Peyer's patch (tissue), 4 donors: ENCODE measurements at regions not wholly inside any gene's neighbourhood (a gene's known extent, or its start where the extent isn't known, plus 50 kb on each side); places are given as distances from the start of the nearest gene placed in this dataset.

Experiments
- POLR2A ChIP-seq, 2 donors: fragments of 450-650 bp; IDR thresholded peaks; one replicate each; pipeline ENCODE4 v1.5.1; 2017; ENCODE audit warnings: antibody characterized with exemption in 2 of 2, mild to moderate bottlenecking in 2 of 2, moderate library complexity in 2 of 2
- TF ChIP-seq, protein P1 (sequence below), 6 experiments: fragments of 450-650 bp in 4 of 6; fragments of 200-600 bp in 2 of 6; sonication (generic) in 1 of 6; IDR thresholded peaks; one replicate each; pipeline ENCODE4 v1.5.1; 2017 to 2019; ENCODE audit warnings: antibody characterized with exemption in 6 of 6, mild to moderate bottlenecking in 3 of 6, moderate library complexity in 1 of 6

DNA sequence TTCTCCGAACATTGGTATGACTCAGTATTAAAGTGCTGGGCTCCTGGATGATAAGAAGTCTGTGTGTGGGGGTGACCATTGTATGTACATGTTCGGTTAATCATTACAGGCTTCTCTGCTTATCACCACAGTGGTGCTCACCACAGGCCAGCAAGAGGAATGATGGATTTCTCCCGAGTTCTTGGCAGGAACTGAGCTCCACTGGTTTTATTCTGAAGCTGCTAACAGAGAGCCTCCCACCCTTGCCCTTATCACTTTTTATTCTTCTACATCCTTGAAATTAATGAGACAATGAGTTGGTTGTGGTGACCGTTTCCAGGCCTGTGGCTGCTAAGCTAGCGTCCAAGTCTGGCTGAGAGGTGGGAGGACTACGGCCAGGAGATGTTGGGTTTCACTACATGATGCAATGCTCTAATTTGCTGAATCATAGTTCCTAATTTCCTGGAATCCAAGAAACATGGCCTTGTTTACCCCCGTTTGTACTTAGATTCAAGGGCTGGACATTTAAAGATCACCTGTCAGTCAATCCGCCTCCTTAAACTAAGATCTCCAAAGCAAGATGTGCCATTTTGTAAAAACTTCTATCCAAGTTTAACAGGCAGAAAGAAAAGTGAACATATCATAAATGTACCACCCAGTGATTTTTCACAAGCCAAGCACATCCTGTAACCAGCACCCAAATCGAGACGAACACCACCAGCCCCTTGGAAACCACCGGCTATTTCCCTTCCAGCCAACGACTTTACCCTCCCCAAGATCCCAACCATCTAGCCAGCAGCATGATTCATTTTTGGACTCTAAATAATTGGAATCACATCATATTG is 172.5 kb downstream of the FOXA2 start:
- TF ChIP-seq POLR2A (IDR thresholded peaks at IDR 0.05) = no peak
- TF ChIP-seq, protein P1, sequence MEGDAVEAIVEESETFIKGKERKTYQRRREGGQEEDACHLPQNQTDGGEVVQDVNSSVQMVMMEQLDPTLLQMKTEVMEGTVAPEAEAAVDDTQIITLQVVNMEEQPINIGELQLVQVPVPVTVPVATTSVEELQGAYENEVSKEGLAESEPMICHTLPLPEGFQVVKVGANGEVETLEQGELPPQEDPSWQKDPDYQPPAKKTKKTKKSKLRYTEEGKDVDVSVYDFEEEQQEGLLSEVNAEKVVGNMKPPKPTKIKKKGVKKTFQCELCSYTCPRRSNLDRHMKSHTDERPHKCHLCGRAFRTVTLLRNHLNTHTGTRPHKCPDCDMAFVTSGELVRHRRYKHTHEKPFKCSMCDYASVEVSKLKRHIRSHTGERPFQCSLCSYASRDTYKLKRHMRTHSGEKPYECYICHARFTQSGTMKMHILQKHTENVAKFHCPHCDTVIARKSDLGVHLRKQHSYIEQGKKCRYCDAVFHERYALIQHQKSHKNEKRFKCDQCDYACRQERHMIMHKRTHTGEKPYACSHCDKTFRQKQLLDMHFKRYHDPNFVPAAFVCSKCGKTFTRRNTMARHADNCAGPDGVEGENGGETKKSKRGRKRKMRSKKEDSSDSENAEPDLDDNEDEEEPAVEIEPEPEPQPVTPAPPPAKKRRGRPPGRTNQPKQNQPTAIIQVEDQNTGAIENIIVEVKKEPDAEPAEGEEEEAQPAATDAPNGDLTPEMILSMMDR (IDR thresholded peaks at IDR 0.05) = no peak
